Skeletal muscle satellite cell (primary cell): ENCODE measurements at regions not wholly inside any gene's neighbourhood (a gene's known extent, or its start where the extent isn't known, plus 50 kb on each side); places are given as distances from the start of the nearest gene placed in this dataset.

ENCODE experiments used
- H3K27me3 ChIP-seq: 2 replicates; pipeline ENCODE4 v1.7.0; 2013; ENCODE audit warnings: low read length; ENCODE audit not compliant: control insufficient read depth, insufficient read depth
- H3K36me3 ChIP-seq: 2 replicates; pipeline ENCODE4 v1.7.0; 2013; ENCODE audit warnings: mild to moderate bottlenecking, control low read depth, low read length; ENCODE audit not compliant: insufficient read depth
- H3K4me1 ChIP-seq: 2 replicates; pipeline ENCODE4 v1.7.0; 2013; ENCODE audit warnings: low read length; ENCODE audit not compliant: control insufficient read depth, insufficient read depth
- H3K4me2 ChIP-seq: 2 replicates; pipeline ENCODE4 v1.7.0; 2013; ENCODE audit warnings: mild to moderate bottlenecking, low read length
- H3K4me3 ChIP-seq: 2 replicates; pipeline ENCODE4 v1.7.0; 2013; ENCODE audit warnings: low read length
- H3K9ac ChIP-seq: 2 replicates; pipeline ENCODE4 v1.7.0; 2013; ENCODE audit warnings: mild to moderate bottlenecking, low read depth, low read length, moderate library complexity
- H3K9me3 ChIP-seq: replicated peaks from 2 replicates; pipeline ENCODE4 v1.7.0; 2013; ENCODE audit warnings: mild to moderate bottlenecking, control low read depth, low read length

- no peak overlapping the region for H3K4me3 ChIP-seq
- H3K36me3 ChIP-seq, result no peaks in the 10 kb centered on the region
- H3K27me3 ChIP-seq, result peaks cover 63% of the 10 kb centered on the region
- no peaks in the 10 kb centered on the region for H3K4me1 ChIP-seq
- no peaks in the 10 kb centered on the region for H3K9me3 ChIP-seq
- H3K9ac ChIP-seq, result no peak overlapping the region
- no peak overlapping the region for H3K4me2 ChIP-seq
Observed at GRCh38 chr17:65442250-65442649, 119.2 kb downstream of the AXIN2 start.

GRCh38 chr17:65441053-65441605 is 120.3 kb downstream of the AXIN2 start:
- Histone ChIP-seq H3K27me3 (peaks cover 52% of the 10 kb centered on the region), H3K9ac (no peak overlapping the region), H3K9me3 (no peaks in the 10 kb centered on the region), H3K4me2 (no peak overlapping the region), H3K4me1 (no peaks in the 10 kb centered on the region), H3K36me3 (no peaks in the 10 kb centered on the region), H3K4me3 (no peak overlapping the region)

- H3K9ac ChIP-seq, result no peak overlapping the region
- no peaks in the 10 kb centered on the region for H3K9me3 ChIP-seq
Observed at GRCh38 chr17:65438708-65439294, 122.6 kb downstream of the AXIN2 start.

GRCh38 chr17:65438173-65438572 is 123.3 kb downstream of the AXIN2 start:
- Histone ChIP-seq H3K4me3 (no peak overlapping the region), H3K9me3 (no peaks in the 10 kb centered on the region), H3K4me1 (no peaks in the 10 kb centered on the region), H3K36me3 (no peaks in the 10 kb centered on the region), H3K9ac (no peak overlapping the region), H3K4me2 (no peak overlapping the region), H3K27me3 (peaks cover 44% of the 10 kb centered on the region)

More at GRCh38 chr17:65438708-65439294, 122.6 kb downstream of the AXIN2 start:
- Histone ChIP-seq H3K4me1 (no peaks in the 10 kb centered on the region), H3K4me3 (no peak overlapping the region), H3K27me3 (peaks cover 44% of the 10 kb centered on the region), H3K36me3 (no peaks in the 10 kb centered on the region), H3K4me2 (no peak overlapping the region)

- no peaks in the 10 kb centered on the region for H3K9me3 ChIP-seq
- H3K4me2 ChIP-seq, result no peak overlapping the region
- H3K4me1 ChIP-seq, result no peaks in the 10 kb centered on the region
- peaks cover 35% of the 10 kb centered on the region for H3K27me3 ChIP-seq
- no peak overlapping the region for H3K9ac ChIP-seq
- no peak overlapping the region for H3K4me3 ChIP-seq
- no peaks in the 10 kb centered on the region for H3K36me3 ChIP-seq
Observed at GRCh38 chr17:65436871-65437270, 124.6 kb downstream of the AXIN2 start.

GRCh38 chr17:65434878-65435277 is 126.6 kb downstream of the AXIN2 start:
- no peaks in the 10 kb centered on the region for H3K4me1 ChIP-seq
- H3K4me2 ChIP-seq, result no peak overlapping the region
- H3K9me3 ChIP-seq, result no peaks in the 10 kb centered on the region
- H3K27me3 ChIP-seq, result peaks cover 36% of the 10 kb centered on the region
- no peak overlapping the region for H3K9ac ChIP-seq
- H3K4me3 ChIP-seq, result no peak overlapping the region
- H3K36me3 ChIP-seq, result no peaks in the 10 kb centered on the region

GRCh38 chr17:65434251-65434650 is 127.2 kb downstream of the AXIN2 start:
- H3K4me1 ChIP-seq, result no peaks in the 10 kb centered on the region
- no peaks in the 10 kb centered on the region for H3K9me3 ChIP-seq
- peaks cover 40% of the 10 kb centered on the region for H3K27me3 ChIP-seq
- H3K4me2 ChIP-seq, result no peak overlapping the region
- H3K36me3 ChIP-seq, result no peaks in the 10 kb centered on the region
- H3K9ac ChIP-seq, result no peak overlapping the region
- no peak overlapping the region for H3K4me3 ChIP-seq

GRCh38 chr17:65433592-65433991 is 127.9 kb downstream of the AXIN2 start:
- no peak overlapping the region for H3K4me3 ChIP-seq
- no peak overlapping the region for H3K9ac ChIP-seq
- H3K4me1 ChIP-seq, result no peaks in the 10 kb centered on the region
- H3K36me3 ChIP-seq, result no peaks in the 10 kb centered on the region
- no peaks in the 10 kb centered on the region for H3K9me3 ChIP-seq
- H3K27me3 ChIP-seq, result peaks cover 34% of the 10 kb centered on the region
- H3K4me2 ChIP-seq, result no peak overlapping the region

GRCh38 chr17:65433157-65433556 is 128.3 kb downstream of the AXIN2 start:
- H3K27me3 ChIP-seq, result peaks cover 29% of the 10 kb centered on the region
- no peak overlapping the region for H3K4me3 ChIP-seq
- H3K4me2 ChIP-seq, result no peak overlapping the region
- no peaks in the 10 kb centered on the region for H3K36me3 ChIP-seq
- no peaks in the 10 kb centered on the region for H3K9me3 ChIP-seq
- no peak overlapping the region for H3K9ac ChIP-seq
- H3K4me1 ChIP-seq, result no peaks in the 10 kb centered on the region

GRCh38 chr17:65431116-65431515 is 130.3 kb downstream of the AXIN2 start:
- Histone ChIP-seq H3K9ac (no peak overlapping the region), H3K4me1 (no peaks in the 10 kb centered on the region), H3K27me3 (peaks cover 29% of the 10 kb centered on the region), H3K4me2 (no peak overlapping the region), H3K4me3 (no peak overlapping the region), H3K36me3 (no peaks in the 10 kb centered on the region), H3K9me3 (no peaks in the 10 kb centered on the region)

- Histone ChIP-seq H3K27me3 (peaks cover 29% of the 10 kb centered on the region), H3K9me3 (no peaks in the 10 kb centered on the region), H3K4me1 (no peaks in the 10 kb centered on the region), H3K4me2 (no peak overlapping the region), H3K4me3 (no peak overlapping the region), H3K9ac (no peak overlapping the region), H3K36me3 (no peaks in the 10 kb centered on the region)
Observed at GRCh38 chr17:65430209-65430833, 131.1 kb downstream of the AXIN2 start.
